Thymus (tissue), 11 donors: ENCODE measurements at regions not wholly inside any gene's neighbourhood (a gene's known extent, or its start where the extent isn't known, plus 50 kb on each side); places are given as distances from the start of the nearest gene placed in this dataset.
"Not testable (repeated sequence)": the region's sequence is repeated elsewhere in the genome, so short reads cannot be mapped to it uniquely, and the experiment has no call there.

Source experiments
- DNase-seq, 9 donors: peaks; one replicate each; pipeline ENCODE4 v3.0.0-alpha.2; 2013; ENCODE audit warnings: low spot score in 9 of 9, low read depth in 6 of 9, missing footprints in 1 of 9
- H3K27ac ChIP-seq, 2 donors: one replicate each; pipeline ENCODE4 v1.5.1; 2013; ENCODE audit warnings: control low read depth in 1 of 2, low read depth in 1 of 2, low read length in 1 of 2, mild to moderate bottlenecking in 1 of 2, moderate library complexity in 1 of 2
- H3K27me3 ChIP-seq, 2 donors: one replicate each; pipeline ENCODE4 v1.5.1; 2013; ENCODE audit warnings: low read length in 1 of 2; ENCODE audit not compliant: control insufficient read depth in 2 of 2, insufficient read depth in 1 of 2
- H3K36me3 ChIP-seq, 2 donors: one replicate each; pipeline ENCODE4 v1.5.1; 2013; ENCODE audit warnings: low read length in 1 of 2, mild to moderate bottlenecking in 1 of 2, moderate library complexity in 1 of 2; ENCODE audit not compliant: control insufficient read depth in 2 of 2, insufficient read depth in 2 of 2
- H3K4me1 ChIP-seq, 2 donors: one replicate each; pipeline ENCODE4 v1.5.1; 2013; ENCODE audit warnings: low read length in 2 of 2; ENCODE audit not compliant: control insufficient read depth in 2 of 2, insufficient read depth in 2 of 2
- H3K4me3 ChIP-seq, 2 donors: one replicate each; pipeline ENCODE4 v1.5.1; 2013; ENCODE audit warnings: low read length in 2 of 2, control low read depth in 1 of 2, mild to moderate bottlenecking in 1 of 2
- H3K9me3 ChIP-seq, 2 donors: one replicate each; pipeline ENCODE4 v1.5.1; 2013; ENCODE audit warnings: low read length in 1 of 2, mild to moderate bottlenecking in 1 of 2; ENCODE audit not compliant: control insufficient read depth in 2 of 2, insufficient read depth in 1 of 2
- WGBS: extraction: QIAGEN DNeasy Blood & Tissue Kit; methylation state at CpG from one replicate; pipeline ENCODE4 v1.1.7; 2013; 5-methylcytosine and 5-hydroxymethylcytosine counted together
- donor health status: healthy.

GRCh38 chr16:85222155-85222863 lies 110.0 kb upstream of the CIBAR2 start:
- H3K4me1 ChIP-seq: peaks cover 0 to 9% of the 10 kb centered on the region in 2 donors
- DNase-seq: no peak
- 96% methylated on average over 23 of the region's 23 CpGs for WGBS

GRCh38 chr16:85225257-85225656 lies 113.0 kb upstream of the CIBAR2 start:
- no peaks in the 10 kb centered on the region for H3K27me3 ChIP-seq
- H3K4me1 ChIP-seq: peaks cover 0 to 3% of the 10 kb centered on the region in 2 donors
- no peak overlapping the region for H3K27ac ChIP-seq
- peaks cover 0 to 4% of the 10 kb centered on the region in 2 donors for H3K9me3 ChIP-seq
- no peaks in the 10 kb centered on the region for H3K36me3 ChIP-seq
- no peak overlapping the region for H3K4me3 ChIP-seq
- DNase-seq: no peak
- WGBS: 90% methylated on average over 9 of the region's 9 CpGs

More at GRCh38 chr16:85222155-85222863, 110.0 kb upstream of the CIBAR2 start:
- Histone ChIP-seq H3K36me3 (no peaks in the 10 kb centered on the region), H3K27me3 (no peaks in the 10 kb centered on the region), H3K9me3 (peaks cover 0 to 4% of the 10 kb centered on the region in 2 donors), H3K4me3 (no peak overlapping the region), H3K27ac (no peak overlapping the region)

GRCh38 chr16:85225721-85226120 lies 113.4 kb upstream of the CIBAR2 start:
- no peak overlapping the region for H3K4me3 ChIP-seq
- H3K27ac ChIP-seq: no peak overlapping the region
- no peak for DNase-seq
- H3K9me3 ChIP-seq: peaks cover 0 to 4% of the 10 kb centered on the region in 2 donors
- H3K4me1 ChIP-seq: peaks cover 0 to 3% of the 10 kb centered on the region in 2 donors
- no peaks in the 10 kb centered on the region for H3K27me3 ChIP-seq
- no peaks in the 10 kb centered on the region for H3K36me3 ChIP-seq
- WGBS: 96% methylated on average over 4 of the region's 4 CpGs

GRCh38 chr16:85227084-85227945 lies 115.0 kb upstream of the CIBAR2 start:
- DNase-seq: no peak
- H3K27ac ChIP-seq: no peak overlapping the region
- peaks cover 0 to 4% of the 10 kb centered on the region in 2 donors for H3K9me3 ChIP-seq
- H3K4me3 ChIP-seq: no peak overlapping the region
- WGBS: 71% methylated on average over 16 of the region's 16 CpGs
- H3K27me3 ChIP-seq: no peaks in the 10 kb centered on the region
- no peaks in the 10 kb centered on the region for H3K36me3 ChIP-seq
- peaks cover 0 to 3% of the 10 kb centered on the region in 2 donors for H3K4me1 ChIP-seq

GRCh38 chr16:85227946-85228862 lies 115.9 kb upstream of the CIBAR2 start:
- H3K9me3 ChIP-seq: peaks cover 0 to 4% of the 10 kb centered on the region in 2 donors
- H3K27ac ChIP-seq: no peak overlapping the region
- 93% methylated on average over 26 of the region's 26 CpGs for WGBS
- H3K27me3 ChIP-seq: peaks cover 0 to 7% of the 10 kb centered on the region in 2 donors
- DNase-seq: no peak
- H3K4me1 ChIP-seq: peaks cover 0 to 3% of the 10 kb centered on the region in 2 donors
- no peaks in the 10 kb centered on the region for H3K36me3 ChIP-seq
- no peak overlapping the region for H3K4me3 ChIP-seq

- H3K4me3 ChIP-seq: no peak overlapping the region
- 93% methylated on average over 24 of the region's 24 CpGs for WGBS
- H3K4me1 ChIP-seq: peaks cover 0 to 7% of the 10 kb centered on the region in 2 donors
- no peak overlapping the region for H3K27ac ChIP-seq
- H3K27me3 ChIP-seq: peaks cover 2 to 15% of the 10 kb centered on the region in 2 donors
- H3K9me3 ChIP-seq: peaks cover 0 to 4% of the 10 kb centered on the region in 2 donors
- no peak for DNase-seq
- no peaks in the 10 kb centered on the region for H3K36me3 ChIP-seq
Measured at GRCh38 chr16:85228970-85229430, 116.7 kb upstream of the CIBAR2 start.

- Histone ChIP-seq H3K4me1 (peaks cover 0 to 14% of the 10 kb centered on the region in 2 donors), H3K27ac (no peak overlapping the region), H3K27me3 (peaks cover 8 to 25% of the 10 kb centered on the region in 2 donors), H3K4me3 (no peak overlapping the region), H3K9me3 (peaks cover 0 to 4% of the 10 kb centered on the region in 2 donors), H3K36me3 (no peaks in the 10 kb centered on the region)
- 87% methylated on average over 8 of the region's 8 CpGs for WGBS
- DNase-seq: no peak
Measured at GRCh38 chr16:85229869-85230462, 117.7 kb upstream of the CIBAR2 start.

GRCh38 chr16:85230764-85231383 lies 118.6 kb upstream of the CIBAR2 start:
- H3K27me3 ChIP-seq: peaks cover 17 to 32% of the 10 kb centered on the region in 2 donors
- H3K9me3 ChIP-seq, H3K36me3 ChIP-seq, DNase-seq, H3K27ac ChIP-seq, H3K4me3 ChIP-seq: not testable (repeated sequence)
- 90% methylated on average over 6 of the region's 6 CpGs for WGBS
- peaks cover 6 to 20% of the 10 kb centered on the region in 2 donors for H3K4me1 ChIP-seq
